ENCODE measurements at regions not wholly inside any gene's neighbourhood (a gene's known extent, or its start where the extent isn't known, plus 50 kb on each side); places are given as distances from the start of the nearest gene placed in this dataset.
"Not testable (repeated sequence)": the region's sequence is repeated elsewhere in the genome, so short reads cannot be mapped to it uniquely, and the experiment has no call there.

DNA sequence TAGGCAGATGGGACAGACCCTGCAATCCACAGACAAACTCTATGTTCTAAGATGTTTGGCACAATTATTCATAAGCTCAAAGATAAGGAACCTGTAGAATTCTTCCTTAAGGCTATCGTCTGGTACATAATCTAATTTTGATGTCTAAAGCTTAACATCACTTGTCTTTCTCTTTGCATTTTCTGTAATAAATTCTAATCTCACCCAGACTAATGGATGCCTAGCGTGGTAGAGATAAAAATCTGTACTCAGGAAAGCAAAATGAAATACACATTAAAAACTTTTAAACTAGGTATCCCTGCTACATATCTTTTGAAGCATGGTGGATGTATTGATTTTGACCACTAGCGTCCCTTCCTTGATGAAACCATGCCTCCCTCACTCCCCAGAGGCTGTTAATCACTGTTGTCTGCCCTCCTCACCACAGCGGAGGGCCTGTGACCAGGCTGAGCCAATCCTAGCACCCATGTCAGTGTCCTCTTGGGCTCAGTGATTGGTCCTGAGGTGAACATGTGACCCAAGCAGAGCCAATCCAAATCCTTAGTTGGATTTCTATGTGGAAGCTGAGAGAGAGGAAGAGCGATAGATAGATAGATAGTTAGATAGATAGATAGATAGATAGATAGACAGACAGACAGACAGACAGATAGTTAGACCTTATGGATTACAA lies 82.2 kb upstream of the GRK3 start:
- in situ Hi-C loops (cut with MboI; ENCODE audit: low sequenced_read_pairs), result no loop called here

DNA sequence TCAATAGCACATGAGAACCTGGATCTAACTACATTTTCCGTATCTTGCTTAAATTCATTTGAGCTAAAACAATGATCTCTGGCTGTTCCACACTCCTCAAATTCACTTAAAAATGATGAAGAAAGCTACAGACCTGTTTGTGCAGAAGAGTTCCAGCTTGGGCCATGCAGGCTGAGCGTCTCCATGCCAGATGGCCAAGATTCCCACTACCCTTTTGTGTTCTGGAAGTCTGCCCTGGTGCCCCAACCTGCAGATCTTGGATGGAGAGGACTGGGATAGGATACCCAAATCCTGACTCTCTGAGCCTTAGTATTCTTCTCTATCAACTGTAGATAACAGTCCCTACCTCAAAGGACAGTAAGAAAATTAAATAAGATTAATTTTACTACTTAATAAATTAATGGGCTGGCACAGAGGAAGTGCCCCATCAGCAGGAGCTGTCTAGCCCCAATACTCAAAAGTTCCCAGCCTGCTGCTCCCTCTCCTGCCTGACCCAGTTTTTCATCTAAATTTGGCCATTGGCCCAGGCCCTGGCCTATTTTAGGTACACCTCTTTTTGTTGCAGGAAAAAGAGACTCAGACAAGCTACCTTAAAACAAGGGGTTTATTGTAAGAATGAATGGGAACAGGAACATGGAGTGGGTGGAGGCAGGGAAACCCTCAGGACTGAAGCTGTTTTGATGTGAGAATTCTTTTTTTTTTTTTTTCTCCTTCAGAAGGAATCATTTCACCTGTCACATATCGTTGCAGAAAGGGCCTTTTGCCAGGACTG lies 81.4 kb upstream of the GRK3 start:
- in situ Hi-C loops (cut with MboI; ENCODE audit: low sequenced_read_pairs), result no loop called here

DNA sequence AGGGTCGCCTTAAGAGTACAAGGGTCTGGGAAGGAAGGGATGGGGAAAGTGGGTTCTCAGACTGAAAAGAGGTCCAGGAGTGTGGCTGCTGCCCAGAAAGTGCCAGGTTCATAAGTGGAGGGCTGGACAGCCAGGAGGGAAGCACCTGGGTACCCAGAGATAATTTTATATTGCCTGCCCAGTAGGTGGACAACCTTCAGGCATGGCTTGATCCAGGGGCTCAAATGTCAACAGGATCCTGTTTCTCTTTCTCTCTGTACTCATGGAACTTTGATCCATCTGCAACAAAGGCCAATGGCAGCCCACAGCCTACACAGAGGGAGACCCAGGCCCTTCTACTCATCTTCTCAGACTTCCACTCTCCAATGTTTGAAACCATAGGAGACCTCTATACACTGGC lies 80.5 kb upstream of the GRK3 start:
- in situ Hi-C loops (cut with MboI; ENCODE audit: low sequenced_read_pairs), result no loop called here

DNA sequence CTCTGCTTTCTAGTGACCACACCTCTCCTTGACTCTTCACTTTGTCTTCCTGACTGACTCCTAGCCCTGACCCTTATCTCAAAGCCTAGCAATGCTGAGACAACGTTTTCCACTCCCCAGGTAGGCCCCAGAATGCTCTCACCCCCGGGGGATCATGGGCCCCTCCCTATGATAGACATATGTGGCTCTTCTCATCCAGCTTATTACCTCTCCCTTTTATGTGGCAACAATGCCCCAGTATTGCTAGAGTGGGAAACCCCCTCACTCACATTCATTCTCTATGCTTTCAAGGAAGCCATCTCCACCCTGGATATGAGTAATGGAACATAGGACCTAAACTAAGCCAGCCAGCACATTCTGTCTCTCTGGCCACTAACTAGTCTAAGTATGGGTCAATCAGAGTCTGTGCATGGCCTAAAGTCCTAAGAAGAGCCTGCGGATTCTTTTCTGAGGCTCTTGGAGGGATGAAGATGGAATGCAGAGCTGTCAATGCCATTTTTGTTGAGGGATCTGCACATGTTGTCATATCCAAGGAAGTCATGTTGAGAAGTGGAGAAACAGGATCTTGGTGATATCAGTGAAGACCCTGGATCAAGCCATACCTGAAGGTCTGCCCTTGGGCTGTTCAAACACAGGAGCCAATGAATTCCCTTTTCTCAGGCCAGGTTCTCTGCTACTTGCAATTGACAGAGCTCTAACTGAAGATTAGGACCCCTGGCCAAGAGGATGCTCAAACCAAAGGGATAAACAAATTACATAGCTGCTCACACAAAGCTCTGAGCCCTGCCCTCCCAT lies 79.8 kb upstream of the GRK3 start:
- in situ Hi-C loops (cut with MboI; ENCODE audit: low sequenced_read_pairs), result no loop called here

DNA sequence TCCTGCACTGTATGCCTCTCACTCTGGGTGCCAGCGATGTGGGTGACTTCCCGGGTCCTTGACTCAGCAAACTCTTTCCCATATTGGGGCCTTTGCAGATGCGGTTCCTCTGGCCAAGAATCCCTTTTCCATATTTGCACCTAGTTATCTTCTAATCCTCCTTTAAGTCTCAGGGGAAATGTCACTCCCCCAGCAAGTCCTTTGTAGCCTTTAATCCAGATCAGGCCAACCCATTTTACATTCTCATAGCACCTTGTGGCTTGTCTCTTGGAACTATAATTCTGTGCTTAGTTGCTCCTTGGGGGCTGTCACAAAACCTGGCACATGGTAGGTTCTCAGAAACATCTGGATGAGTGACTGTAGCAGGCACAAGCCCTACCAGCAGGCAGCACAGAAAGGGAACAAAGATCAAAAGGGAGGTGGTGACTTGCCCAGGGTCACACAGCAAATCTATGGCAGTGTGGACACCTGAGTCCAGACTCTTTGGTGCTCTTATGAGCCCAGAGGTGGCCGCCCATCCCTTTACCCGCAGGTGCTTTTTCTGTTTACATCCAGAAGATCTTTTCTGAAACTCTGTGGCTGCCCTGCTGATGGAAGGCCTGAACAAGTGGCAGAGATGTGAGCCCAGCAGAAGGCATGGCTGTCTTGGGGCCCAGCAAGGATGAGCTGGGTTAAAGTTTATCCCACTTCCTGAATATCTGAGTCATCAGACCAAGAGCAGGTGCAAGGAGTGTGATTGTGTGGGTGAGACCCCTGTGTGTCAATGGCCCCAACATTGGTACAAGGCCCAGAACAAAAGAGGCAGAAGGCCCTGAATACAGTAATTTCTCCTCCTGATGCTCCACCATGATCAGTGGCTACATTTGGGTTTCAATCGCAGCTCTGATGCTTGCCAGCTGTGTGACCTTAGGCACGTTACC lies 78.6 kb upstream of the GRK3 start:
- in situ Hi-C loops (cut with MboI; ENCODE audit: low sequenced_read_pairs), result no loop called here

DNA sequence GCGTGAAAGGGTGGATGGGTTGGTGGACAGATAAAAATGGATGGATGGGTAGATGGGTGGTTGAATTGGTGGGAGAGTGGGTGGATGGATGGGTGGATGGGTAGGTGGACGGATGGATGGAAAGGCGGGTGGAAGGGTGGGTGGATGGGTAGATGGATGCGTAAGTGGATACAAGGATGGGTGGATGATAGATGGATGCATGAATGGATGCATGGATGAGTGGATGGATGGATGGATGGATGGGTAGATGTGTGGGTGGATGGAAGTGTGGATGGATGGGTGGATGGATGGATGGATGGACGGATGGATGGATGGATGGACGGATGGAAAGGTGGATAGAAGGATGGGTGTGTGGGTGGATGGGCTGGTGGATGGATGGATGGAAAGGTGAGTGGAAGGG lies 77.0 kb upstream of the GRK3 start:
- in situ Hi-C loops (cut with MboI; ENCODE audit: low sequenced_read_pairs), result no loop called here

DNA sequence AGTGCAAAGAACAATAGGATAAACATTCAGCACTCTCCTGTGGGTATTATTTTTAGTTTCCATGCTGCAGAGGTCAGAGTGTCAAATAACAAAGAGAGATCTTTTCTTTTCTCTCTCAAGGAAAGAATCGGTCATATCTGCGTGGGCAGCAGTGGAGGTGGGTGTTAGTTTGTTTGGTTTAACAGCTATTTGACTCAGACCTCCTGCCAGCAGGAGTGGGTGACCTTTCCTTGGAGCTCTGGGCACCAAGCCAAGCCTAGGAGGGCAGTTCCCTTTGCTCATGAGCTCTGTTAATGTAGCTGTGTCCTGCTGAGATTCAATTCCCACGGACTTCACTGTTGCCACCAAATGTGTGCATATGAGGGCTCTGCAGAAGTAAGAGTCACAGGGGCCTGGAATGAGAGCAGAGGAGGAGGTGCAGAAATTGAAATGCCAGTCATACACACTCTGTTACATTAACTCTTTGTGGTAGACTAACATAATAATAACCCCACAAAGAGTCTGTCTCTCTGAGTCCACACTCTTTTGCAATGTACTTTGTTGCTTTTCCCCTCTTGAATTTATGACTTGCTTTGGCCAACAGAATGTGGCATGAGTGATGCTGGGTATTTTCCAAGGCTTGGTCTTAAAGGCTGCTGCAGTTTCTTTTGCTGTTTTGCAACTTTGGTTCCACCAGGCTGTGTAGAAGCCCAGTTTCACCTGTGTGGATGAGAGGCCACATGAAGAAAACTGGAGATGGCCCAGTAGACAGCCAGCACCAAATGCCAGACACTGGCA lies 76.0 kb upstream of the GRK3 start:
- in situ Hi-C loops (cut with MboI; ENCODE audit: low sequenced_read_pairs), result no loop called here

DNA sequence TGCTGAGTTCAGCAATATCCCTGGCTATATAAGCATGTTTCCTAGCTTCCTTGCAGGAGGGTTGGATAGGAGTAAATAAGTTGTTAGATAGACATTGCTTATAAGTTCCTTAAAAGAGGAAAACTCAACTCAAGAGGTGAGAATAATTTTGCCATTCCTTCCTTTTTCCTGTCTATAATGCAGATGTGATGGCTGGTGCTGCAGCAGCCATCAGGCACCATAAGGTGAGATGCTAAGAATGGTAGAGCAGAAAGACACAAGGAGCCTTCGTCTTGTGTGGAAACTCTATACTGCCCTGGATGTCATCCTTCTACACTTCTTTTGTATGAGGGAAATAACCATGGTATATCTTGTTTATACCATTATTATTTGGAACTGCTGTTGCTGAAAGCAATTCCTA lies 74.5 kb upstream of the GRK3 start:
- in situ Hi-C loops (cut with MboI; ENCODE audit: low sequenced_read_pairs), result no loop called here

DNA sequence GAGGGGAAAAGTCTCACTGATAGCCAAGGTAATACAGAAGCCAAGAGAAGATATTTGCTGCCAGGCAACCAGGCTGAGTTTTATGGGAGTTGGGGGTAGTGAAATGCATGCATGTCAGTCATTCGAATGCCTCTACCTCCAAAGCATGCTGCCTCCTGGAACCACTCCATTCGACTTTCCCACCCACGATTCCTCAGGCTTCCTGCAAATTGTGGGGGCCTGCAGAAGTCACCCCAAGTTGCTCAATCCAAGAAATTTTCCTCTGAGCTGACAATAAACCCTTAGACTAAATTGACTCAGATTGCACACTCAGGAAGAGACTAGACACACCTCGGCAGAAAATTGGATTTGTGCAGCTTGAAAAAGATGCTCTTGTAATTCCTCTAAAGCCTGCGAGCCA lies 73.6 kb upstream of the GRK3 start:
- in situ Hi-C loops (cut with MboI; ENCODE audit: low sequenced_read_pairs), result no loop called here

DNA sequence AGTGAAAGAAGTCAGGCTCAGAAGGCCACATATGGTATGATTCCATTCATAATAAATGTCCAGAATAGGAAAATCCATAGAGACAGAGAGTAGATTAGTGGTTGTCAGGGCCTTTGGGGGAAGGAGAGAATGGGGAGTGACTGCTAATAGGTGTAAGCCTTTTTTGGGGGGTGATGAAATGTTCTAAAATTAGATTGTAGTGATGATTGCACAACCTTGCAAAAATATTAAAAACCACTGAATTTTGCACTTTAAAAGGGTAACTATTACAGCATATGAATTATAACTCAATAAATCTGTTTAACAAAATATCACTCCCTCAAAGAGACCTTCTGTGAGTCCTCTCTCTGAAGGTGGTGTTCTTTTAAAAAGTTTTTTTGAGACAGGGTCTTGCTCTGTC lies 72.3 kb upstream of the GRK3 start:
- in situ Hi-C loops (cut with MboI; ENCODE audit: low sequenced_read_pairs), result no loop called here

DNA sequence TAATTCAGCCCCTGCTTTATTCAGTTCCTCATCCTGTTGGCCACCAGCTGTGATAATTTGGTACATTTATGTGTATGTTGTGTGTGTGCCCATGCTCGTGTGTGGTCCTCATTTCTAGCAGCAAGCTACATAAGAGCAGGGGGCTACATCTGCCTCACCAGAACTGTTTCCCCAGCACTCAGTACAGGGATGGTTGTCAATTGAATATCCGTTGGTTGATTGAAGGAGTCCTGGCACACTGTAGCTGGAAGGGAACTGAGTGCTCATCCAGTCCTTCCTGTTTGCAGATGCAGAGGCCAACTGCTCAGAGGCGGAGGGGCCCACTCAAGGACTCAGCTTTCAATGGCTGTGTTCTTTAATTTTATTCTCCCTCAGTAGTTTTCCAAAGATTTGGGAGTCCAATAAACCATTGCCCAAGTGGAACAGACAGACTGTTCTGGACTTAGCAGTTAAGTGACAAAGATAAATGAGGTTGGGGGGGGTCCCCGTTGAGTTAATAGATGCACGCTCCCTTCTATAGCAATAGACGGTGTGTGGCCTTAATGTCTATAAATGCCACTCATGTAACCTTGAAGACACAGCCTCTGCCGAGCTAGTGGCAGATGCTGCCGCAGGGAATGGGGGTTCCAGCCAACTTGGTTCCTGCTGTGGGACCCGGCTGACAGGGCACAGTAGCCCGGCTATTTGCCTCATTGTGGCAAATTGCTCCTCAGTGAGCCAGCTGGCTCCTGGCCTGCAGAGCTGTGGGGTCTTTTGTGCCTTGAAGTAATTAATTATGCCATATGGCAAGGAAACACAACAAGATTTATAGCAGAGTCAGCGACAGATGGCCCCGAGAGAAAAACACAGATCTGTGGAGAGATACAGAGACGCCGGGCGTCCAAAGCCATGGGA lies 71.4 kb upstream of the GRK3 start:
- in situ Hi-C loops (cut with MboI; ENCODE audit: low sequenced_read_pairs), result no loop called here

DNA sequence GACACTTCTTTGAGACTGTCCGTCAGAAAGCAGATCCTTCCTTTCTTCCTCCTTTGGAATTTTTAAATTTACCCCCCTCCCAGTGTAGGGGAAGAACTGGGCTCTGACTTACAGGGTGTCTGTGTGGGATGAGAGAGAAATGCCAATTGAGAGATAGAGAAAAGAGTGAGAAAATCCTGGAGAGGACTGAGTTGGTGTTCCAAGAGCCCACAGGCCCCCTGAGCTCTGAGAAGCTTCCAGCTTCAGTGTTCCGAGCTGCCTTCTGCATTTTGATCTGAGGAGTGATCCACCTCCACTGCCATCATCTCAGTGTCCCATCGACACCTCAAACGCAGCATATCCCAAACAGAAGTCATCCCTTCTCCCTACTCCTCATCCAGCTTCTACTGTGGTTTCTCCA lies 70.7 kb upstream of the GRK3 start:
- in situ Hi-C loops (cut with MboI; ENCODE audit: low sequenced_read_pairs), result no loop called here

DNA sequence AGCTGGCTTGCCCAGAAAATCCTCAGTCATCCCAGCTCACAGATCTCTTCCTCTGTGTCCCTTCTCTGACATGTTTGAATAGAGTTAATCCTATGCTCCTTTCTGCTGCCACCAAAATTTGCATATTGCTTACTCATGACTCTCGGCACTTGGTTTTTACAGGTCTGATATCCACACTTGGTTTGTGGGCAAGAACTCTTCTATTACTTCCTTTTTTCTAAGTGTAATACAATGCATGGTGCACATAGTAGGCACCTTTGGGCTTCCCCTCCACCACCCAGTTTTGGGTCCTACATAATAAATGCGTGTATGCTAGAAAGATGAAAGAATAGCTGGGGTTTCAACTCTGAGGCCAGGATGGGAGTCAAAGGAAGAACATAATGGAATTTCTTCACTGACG lies 69.7 kb upstream of the GRK3 start:
- in situ Hi-C loops (cut with MboI; ENCODE audit: low sequenced_read_pairs), result no loop called here

DNA sequence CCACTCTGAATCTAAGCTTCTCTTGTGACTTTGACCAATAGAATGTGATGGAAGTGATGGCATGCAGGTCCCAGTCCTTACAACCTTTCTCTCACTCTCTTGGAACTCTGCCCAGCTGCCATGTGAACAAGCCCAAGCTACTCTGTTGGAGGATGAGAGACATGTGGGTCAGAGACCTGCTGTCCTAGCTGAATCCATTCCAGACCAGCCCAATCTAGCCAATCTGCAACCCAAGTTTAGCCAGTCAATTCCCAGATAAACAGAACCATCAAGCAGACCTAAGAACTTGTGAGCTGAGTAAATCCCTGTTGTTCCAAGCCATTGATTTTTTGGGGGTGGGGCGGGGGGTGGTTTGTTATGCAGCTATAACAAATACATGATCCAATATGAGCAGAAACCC lies 69.2 kb upstream of the GRK3 start:
- in situ Hi-C loops (cut with MboI; ENCODE audit: low sequenced_read_pairs), result no loop called here

DNA sequence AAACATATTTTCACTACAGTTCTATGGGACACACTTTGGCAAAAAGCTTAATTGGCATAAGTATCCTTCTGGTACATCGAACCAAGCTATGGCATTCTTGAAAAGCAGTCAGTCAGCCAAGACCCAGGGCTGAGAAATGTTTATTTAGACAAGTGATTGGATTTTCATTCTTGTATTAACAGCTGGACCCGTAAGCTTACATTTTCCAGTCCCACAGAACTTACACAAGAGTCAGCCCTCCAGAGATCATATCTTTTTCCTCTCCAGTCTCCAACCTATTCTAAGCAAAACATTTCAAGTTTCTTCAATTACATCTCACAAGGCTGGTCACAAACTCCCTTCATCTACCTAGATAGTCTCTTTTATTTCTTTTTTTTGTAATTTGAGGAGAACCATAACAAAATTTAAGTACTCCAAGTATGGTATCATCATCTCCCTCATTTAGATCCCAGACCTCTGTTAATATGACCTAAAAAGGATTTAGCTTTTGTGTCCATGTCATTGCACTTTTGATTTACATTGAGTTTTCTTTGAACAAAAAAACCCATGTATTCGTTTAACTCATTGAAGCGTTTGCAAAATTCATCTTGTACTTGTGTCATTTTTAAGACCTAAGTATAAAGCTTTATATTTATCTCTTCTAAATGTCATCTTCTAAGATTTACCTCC lies 67.9 kb upstream of the GRK3 start:
- in situ Hi-C loops (cut with MboI; ENCODE audit: low sequenced_read_pairs), result no loop called here

DNA sequence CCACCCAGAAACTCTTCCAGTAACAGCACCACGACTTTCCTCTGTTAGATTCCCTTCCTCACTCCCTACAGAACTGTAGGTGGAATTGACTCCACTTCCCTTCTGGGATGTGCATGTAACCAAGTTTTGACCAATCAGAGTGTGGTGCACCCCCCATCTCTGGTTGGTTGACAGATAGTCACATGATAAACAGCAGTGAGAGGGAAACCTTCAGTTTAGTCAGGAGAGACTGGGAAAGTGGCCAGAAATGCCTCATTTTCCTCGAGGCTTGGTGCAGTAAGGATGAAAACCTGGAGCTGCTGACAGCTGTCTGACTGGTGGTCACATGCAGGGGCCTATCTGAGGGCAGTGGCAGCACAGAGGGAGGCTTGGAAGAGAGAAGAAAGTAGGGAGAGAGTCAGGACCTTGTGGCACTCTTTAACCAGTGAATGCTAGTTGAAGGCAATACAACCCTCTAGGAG lies 67.3 kb upstream of the GRK3 start:
- in situ Hi-C loops (cut with MboI; ENCODE audit: low sequenced_read_pairs), result no loop called here

DNA sequence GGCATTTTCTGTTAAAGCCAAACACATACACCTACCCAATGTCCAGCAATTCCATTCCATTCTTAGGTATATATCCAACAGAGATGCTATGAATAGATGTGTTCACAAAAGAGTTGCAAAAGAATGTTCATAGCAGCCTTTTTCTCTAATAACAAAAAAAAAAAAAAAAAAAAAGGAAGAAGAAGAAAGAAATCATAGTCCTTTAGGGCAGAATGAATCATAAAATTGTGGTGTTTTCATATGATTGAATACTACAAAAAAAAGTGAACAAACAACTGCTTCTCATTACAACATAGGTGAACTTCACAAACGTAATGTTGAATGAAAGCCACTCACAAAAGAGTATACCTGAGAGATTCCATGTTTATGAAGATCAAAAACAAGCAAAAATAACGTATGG lies 66.8 kb upstream of the GRK3 start:
- in situ Hi-C loops (cut with MboI; ENCODE audit: low sequenced_read_pairs), result no loop called here

DNA sequence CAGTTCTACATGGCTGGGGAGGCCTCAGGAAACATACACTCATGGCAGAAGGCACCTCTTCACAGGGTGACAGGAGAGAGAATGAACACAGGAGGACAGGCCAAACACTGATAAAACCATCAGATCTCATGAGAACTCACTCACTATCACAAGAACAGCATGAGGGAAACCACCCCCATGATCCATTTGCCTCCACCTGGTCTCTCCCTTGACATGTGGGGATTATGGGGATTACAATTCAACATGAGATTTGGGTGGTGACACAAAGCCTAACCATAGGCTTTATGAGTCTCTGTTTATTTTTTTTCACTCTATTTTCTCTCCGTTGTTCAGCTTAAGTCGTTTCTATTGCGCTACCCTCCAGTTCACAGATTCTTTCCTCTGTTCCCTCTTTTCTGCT lies 63.8 kb upstream of the GRK3 start:
- in situ Hi-C loops (cut with MboI; ENCODE audit: low sequenced_read_pairs), result not testable (repeated sequence)

DNA sequence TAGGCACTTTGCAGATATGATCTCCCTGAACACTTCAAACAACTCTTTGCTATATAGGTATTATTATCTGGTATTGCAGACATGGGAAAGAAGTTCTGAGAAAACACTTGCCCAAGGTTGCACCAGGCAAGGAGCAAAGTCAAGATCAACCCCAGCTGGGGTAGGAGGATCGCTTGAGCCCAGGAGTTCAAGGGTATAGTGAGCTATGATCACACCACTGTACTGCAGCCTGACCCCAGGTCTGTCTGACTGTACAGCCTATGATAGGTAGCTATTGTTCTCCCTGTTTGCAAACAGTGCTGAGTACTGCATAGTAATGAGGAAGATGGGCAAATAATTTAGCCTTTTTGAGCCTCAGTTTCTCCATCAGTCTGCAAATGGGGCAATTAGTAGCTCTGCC lies 60.5 kb upstream of the GRK3 start:
- in situ Hi-C loops (cut with MboI; ENCODE audit: low sequenced_read_pairs), result not testable (repeated sequence)
